Keratinocyte (primary cell): ENCODE measurements at regions not wholly inside any gene's neighbourhood (a gene's known extent, or its start where the extent isn't known, plus 50 kb on each side); places are given as distances from the start of the nearest gene placed in this dataset.
"Not testable (repeated sequence)": the region's sequence is repeated elsewhere in the genome, so short reads cannot be mapped to it uniquely, and the experiment has no call there.

Experiments
- DNase-seq: peaks from one replicate; pipeline ENCODE4 v3.0.0-alpha.2; 2011; ENCODE audit warnings: low read depth, missing footprints, low spot score
- FAIRE-seq: peaks from 2 replicates; lab custom pipeline; 2011; peaks lifted over from hg19 to GRCh38; lab: Jason Lieb, UNC
- H2AFZ ChIP-seq: 2 replicates; pipeline ENCODE4 v1.6.0; 2012; ENCODE audit warnings: low read length, control low read depth, inconsistent platforms; ENCODE audit not compliant: control insufficient read depth
- H3K27ac ChIP-seq: 2 replicates; pipeline ENCODE4 v1.5.1; 2011; ENCODE audit warnings: low read length; ENCODE audit not compliant: control insufficient read depth, insufficient read depth
- H3K27me3 ChIP-seq: 3 replicates; pipeline ENCODE4 v1.6.0; 2011; ENCODE audit warnings: low read length; ENCODE audit not compliant: control insufficient read depth, insufficient read depth; ENCODE audit errors: extremely low read depth
- H3K36me3 ChIP-seq, 2 experiments: 2 replicates in 1 of 2; 3 replicates in 1 of 2; pipeline ENCODE4 v1.5.1; 2011; ENCODE audit warnings: low read length in 2 of 2, mild to moderate bottlenecking in 1 of 2; ENCODE audit not compliant: control insufficient read depth in 2 of 2, insufficient read depth in 2 of 2; ENCODE audit errors: extremely low read depth in 1 of 2
- H3K4me1 ChIP-seq: 3 replicates; pipeline ENCODE4 v1.5.1; 2011; ENCODE audit warnings: low read length; ENCODE audit not compliant: control insufficient read depth, insufficient read depth; ENCODE audit errors: extremely low read depth
- H3K4me2 ChIP-seq: 3 replicates; pipeline ENCODE4 v1.6.0; 2011; ENCODE audit warnings: low read depth, low read length; ENCODE audit not compliant: control insufficient read depth, insufficient read depth; ENCODE audit errors: extremely low read depth
- H3K4me3 ChIP-seq, 3 experiments: fragments of 200-600 bp in 1 of 3; sonication (generic) in 1 of 3; 2 replicates in 2 of 3; 3 replicates in 1 of 3; pipeline ENCODE4 v1.5.1; 2011 to 2016; ENCODE audit warnings: low read length in 3 of 3, mild to moderate bottlenecking in 3 of 3, control low read depth in 2 of 3, inconsistent platforms in 1 of 3, low read depth in 1 of 3, mixed read lengths in 1 of 3, mixed run types in 1 of 3, moderate library complexity in 1 of 3; ENCODE audit not compliant: control insufficient read depth in 2 of 3, insufficient read depth in 2 of 3; ENCODE audit errors: extremely low read depth in 1 of 3
- H3K79me2 ChIP-seq: 2 replicates; pipeline ENCODE4 v1.6.0; 2012; ENCODE audit warnings: low read length; ENCODE audit not compliant: control insufficient read depth, insufficient read depth
- H3K9ac ChIP-seq: 3 replicates; pipeline ENCODE4 v1.6.0; 2011; ENCODE audit warnings: low read length; ENCODE audit not compliant: control insufficient read depth, insufficient read depth; ENCODE audit errors: extremely low read depth
- H3K9me1 ChIP-seq: 3 replicates; pipeline ENCODE4 v1.6.0; 2011; ENCODE audit warnings: low read length; ENCODE audit not compliant: control insufficient read depth, insufficient read depth; ENCODE audit errors: extremely low read depth
- H3K9me3 ChIP-seq: 2 replicates; pipeline ENCODE4 v1.5.1; 2012; ENCODE audit warnings: low read depth, low read length; ENCODE audit not compliant: control insufficient read depth
- H4K20me1 ChIP-seq: 3 replicates; pipeline ENCODE4 v1.6.0; 2011; ENCODE audit warnings: low read length; ENCODE audit not compliant: control insufficient read depth, insufficient read depth; ENCODE audit errors: extremely low read depth
- dilution Hi-C: fragments of 300-500 bp; cut with MboI; formaldehyde crosslinking; loops from one replicate; pipeline ENCODE4 v1.7.0; 2020; ENCODE audit warnings: low sequenced_read_pairs; ENCODE audit not compliant: extremely low pct_ligation_motif_present
- TF ChIP-seq, protein P1 (sequence below), 3 experiments: IDR thresholded peaks in 1 of 3; conservative IDR thresholded peaks in 1 of 3; optimal IDR thresholded peaks in 1 of 3; 2 replicates in 2 of 3; 3 replicates in 1 of 3; pipeline versions ENCODE3 to v1.5.1; 2011; ENCODE audit warnings: low read length in 3 of 3, mild to moderate bottlenecking in 3 of 3, moderate library complexity in 2 of 3, control low read depth in 1 of 3, inconsistent platforms in 1 of 3; ENCODE audit not compliant: insufficient read depth in 2 of 3; ENCODE audit errors: extremely low read depth in 1 of 3

DNA sequence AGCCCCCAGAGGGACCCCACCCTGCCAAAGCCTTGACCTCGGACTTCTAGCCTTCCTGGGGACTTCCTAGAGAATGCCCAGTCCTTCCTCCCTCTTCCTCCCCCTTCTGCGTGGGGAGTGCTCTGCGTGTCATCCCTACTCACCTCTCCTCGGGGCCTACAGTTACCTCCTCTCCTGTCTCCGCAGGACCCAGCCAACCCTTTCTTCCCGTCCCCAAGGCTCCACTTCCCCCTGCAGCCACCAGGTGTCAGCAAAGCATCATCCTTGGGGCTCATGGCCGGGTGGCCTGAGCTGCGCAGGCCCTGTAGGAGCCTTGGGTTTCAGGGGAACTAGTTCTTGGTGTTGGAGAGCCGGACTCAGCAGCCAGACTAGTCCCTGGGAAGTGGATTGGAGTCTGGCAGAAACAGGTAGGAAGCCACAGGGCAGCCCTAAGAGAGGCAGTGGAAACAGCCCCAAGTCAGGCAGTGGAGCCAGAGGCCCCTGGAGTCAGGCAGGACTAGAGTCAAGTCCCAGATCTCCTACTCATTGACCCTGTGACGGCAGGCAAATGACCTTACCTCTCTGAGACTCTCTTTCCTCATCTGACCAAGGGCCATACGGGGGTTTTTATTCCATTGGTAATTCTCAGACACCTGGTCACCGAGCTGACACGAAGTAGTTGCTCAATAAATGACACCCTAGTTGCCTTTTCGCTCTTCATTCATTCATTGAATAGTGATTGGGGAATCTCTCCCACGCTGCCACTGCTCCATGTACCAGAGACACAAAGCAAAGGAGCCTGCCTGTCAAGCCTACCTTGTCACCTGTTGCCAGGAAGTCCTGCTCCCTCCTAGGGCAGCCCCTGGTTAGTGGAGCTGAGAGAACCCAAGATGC lies 101.8 kb upstream of the GRK3 start:
- H3K27ac ChIP-seq, H3K36me3 ChIP-seq, H4K20me1 ChIP-seq, dilution Hi-C loops, H3K79me2 ChIP-seq, H3K9ac ChIP-seq, H3K27me3 ChIP-seq, H3K4me1 ChIP-seq, H3K9me1 ChIP-seq, H3K9me3 ChIP-seq, H3K4me2 ChIP-seq, H3K4me3 ChIP-seq, H2AFZ ChIP-seq: not testable (repeated sequence)
- peak; percentile 51 for FAIRE-seq
- TF ChIP-seq, protein P1, sequence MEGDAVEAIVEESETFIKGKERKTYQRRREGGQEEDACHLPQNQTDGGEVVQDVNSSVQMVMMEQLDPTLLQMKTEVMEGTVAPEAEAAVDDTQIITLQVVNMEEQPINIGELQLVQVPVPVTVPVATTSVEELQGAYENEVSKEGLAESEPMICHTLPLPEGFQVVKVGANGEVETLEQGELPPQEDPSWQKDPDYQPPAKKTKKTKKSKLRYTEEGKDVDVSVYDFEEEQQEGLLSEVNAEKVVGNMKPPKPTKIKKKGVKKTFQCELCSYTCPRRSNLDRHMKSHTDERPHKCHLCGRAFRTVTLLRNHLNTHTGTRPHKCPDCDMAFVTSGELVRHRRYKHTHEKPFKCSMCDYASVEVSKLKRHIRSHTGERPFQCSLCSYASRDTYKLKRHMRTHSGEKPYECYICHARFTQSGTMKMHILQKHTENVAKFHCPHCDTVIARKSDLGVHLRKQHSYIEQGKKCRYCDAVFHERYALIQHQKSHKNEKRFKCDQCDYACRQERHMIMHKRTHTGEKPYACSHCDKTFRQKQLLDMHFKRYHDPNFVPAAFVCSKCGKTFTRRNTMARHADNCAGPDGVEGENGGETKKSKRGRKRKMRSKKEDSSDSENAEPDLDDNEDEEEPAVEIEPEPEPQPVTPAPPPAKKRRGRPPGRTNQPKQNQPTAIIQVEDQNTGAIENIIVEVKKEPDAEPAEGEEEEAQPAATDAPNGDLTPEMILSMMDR (optimal IDR thresholded peaks at IDR 0.05 in 1 of 3, IDR thresholded peaks at IDR 0.05 in 1 of 3, conservative IDR thresholded peaks at IDR 0.05 in 1 of 3; ENCODE audit: extremely low read depth in 1 of 3, insufficient read depth in 2 of 3, low read length in 3 of 3), result peak; percentile 95 to 97 (median 97)
- peak; percentile 23 for DNase-seq

DNA sequence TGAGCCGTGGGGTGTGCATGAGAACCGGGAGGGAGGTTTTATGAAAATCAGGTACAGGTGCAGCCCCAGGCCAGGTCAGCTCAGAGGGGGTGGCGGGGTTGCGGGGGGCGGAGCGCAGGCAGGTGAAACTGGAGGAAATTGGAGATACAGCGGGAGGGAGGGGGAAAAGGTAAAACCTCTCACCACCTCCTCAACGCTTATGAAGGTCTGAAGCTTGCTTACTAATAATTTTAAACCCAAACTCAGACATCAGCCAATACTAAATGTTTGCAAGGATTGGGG lies 101.2 kb upstream of the GRK3 start:
- dilution Hi-C loops, FAIRE-seq, H3K4me2 ChIP-seq, H3K4me1 ChIP-seq, DNase-seq, H3K27ac ChIP-seq, H3K79me2 ChIP-seq, H3K27me3 ChIP-seq, H3K9ac ChIP-seq, H3K36me3 ChIP-seq, H3K9me1 ChIP-seq, H3K9me3 ChIP-seq, H3K4me3 ChIP-seq, H2AFZ ChIP-seq, H4K20me1 ChIP-seq: not testable (repeated sequence)

DNA sequence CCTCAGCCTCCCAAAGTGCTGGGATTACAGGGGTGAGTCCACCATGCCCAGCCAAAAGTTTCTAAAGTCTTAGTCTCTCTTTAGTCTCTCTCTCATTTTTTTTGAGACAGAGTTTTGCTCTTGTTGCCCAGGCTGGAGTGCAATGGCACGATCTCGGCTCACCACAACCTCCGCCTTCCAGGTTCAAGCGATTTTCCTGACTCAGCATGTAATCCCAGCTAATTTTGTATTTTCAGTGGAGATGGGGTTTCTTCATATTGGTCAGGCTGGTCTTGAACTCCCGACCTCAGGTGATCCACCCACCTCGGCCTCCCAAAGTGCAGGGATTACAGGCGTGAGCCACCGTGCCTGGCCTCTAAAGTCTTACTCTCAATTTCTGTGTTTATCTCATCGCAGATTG lies 100.1 kb upstream of the GRK3 start:
- H3K4me2 ChIP-seq, H3K4me3 ChIP-seq, H4K20me1 ChIP-seq, H3K9me1 ChIP-seq, H3K27me3 ChIP-seq, H3K27ac ChIP-seq, H3K9me3 ChIP-seq, FAIRE-seq, H3K36me3 ChIP-seq, dilution Hi-C loops, H2AFZ ChIP-seq, H3K4me1 ChIP-seq, H3K9ac ChIP-seq, H3K79me2 ChIP-seq, DNase-seq: not testable (repeated sequence)
